ENCODE measurements at regions not wholly inside any gene's neighbourhood (a gene's known extent, or its start where the extent isn't known, plus 50 kb on each side); places are given as distances from the start of the nearest gene placed in this dataset.

DNA sequence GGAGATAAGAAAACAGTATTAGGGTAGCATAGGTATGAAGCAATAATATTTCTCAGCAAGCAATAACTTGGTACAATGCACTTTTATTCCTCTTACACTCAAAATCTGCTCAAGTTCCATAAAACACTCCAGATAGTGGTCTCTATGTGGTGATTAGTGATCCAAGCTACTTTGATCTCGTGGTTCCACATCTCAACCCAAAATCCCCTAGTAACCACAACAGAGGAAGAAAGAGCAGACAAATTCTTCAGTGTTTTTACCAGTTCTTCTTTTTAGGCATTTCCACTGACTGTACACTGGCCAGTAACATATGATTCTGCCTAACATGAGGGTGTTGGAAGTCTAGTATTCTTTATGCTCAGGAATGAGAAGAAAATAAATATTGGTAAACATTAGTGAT lies 309.0 kb upstream of the PTCHD4 start:
- intact Hi-C loops (cut with DNase I) = no loop called here
- no peak for ATAC-seq
- WGBS, 4 donors = 50 to 74% (median 67%) methylated on average over 1 of the region's 1 CpG
- no peak overlapping the region for H3K27ac ChIP-seq
- no peak for DNase-seq
- no peaks in the 10 kb centered on the region for H3K36me3 ChIP-seq
- H3K27me3 ChIP-seq = no peaks in the 10 kb centered on the region
- no peak overlapping the region for H3K4me3 ChIP-seq
- H3K9me3 ChIP-seq = no peaks in the 10 kb centered on the region
- H3K4me1 ChIP-seq = no peaks in the 10 kb centered on the region
- TF ChIP-seq, protein P1, sequence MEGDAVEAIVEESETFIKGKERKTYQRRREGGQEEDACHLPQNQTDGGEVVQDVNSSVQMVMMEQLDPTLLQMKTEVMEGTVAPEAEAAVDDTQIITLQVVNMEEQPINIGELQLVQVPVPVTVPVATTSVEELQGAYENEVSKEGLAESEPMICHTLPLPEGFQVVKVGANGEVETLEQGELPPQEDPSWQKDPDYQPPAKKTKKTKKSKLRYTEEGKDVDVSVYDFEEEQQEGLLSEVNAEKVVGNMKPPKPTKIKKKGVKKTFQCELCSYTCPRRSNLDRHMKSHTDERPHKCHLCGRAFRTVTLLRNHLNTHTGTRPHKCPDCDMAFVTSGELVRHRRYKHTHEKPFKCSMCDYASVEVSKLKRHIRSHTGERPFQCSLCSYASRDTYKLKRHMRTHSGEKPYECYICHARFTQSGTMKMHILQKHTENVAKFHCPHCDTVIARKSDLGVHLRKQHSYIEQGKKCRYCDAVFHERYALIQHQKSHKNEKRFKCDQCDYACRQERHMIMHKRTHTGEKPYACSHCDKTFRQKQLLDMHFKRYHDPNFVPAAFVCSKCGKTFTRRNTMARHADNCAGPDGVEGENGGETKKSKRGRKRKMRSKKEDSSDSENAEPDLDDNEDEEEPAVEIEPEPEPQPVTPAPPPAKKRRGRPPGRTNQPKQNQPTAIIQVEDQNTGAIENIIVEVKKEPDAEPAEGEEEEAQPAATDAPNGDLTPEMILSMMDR (IDR thresholded peaks at IDR 0.05) = no peak
- no peak for TF ChIP-seq POLR2A (IDR thresholded peaks at IDR 0.05)

DNA sequence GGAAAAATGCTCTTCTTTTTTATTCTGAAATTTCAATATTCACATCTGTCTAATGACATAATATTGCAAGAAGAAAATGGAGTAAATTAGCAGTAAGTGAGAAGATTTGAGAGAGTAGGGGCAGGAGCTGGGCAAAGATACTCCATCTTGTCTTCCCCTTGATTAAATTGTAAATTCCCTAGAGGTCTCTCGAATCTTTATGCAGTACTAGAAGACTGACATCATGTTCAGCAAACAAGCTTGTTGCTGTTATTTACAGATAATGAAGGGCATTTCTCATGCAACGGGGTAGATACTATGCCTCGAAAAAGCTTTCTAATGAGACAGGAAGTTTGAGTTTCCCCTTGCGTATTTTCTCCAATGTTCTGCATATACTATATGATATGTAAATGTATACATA lies 306.9 kb upstream of the PTCHD4 start:
- Histone ChIP-seq H3K4me3 (no peak overlapping the region), H3K27ac (no peak overlapping the region), H3K4me1 (no peaks in the 10 kb centered on the region), H3K36me3 (no peaks in the 10 kb centered on the region), H3K9me3 (no peaks in the 10 kb centered on the region), H3K27me3 (no peaks in the 10 kb centered on the region)
- intact Hi-C loops (cut with DNase I) = no loop called here
- TF ChIP-seq POLR2A (IDR thresholded peaks at IDR 0.05) = no peak
- TF ChIP-seq, protein P1 (IDR thresholded peaks at IDR 0.05) = no peak
- ATAC-seq (no peak), DNase-seq (no peak)
- 47 to 74% (median 62%) methylated on average over 4 of the region's 4 CpGs for WGBS, 4 donors

DNA sequence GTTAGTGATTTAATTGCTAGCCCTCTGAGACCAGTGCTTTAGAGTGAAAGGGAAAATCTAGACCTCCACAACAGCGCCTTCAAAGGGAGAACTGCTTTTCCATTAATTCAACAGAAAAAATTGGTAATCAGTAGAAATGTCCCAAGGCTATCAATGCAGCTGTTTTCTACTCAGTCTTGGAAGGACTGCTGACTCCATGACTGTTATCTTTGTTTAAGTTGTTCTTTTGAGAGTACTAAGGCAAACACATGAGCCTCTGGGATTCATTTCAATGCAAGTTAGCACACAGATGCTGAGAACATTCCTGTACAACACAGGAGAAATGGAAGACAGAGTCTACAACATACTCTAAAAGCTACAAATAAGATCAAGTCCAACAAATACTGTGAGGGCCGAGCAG lies 301.7 kb upstream of the PTCHD4 start:
- Histone ChIP-seq H3K4me1 (no peaks in the 10 kb centered on the region), H3K27me3 (no peaks in the 10 kb centered on the region), H3K36me3 (no peaks in the 10 kb centered on the region), H3K9me3 (no peaks in the 10 kb centered on the region), H3K4me3 (no peak overlapping the region), H3K27ac (no peak overlapping the region)
- DNase-seq (no peak), ATAC-seq (no peak)
- no peak for TF ChIP-seq POLR2A (IDR thresholded peaks at IDR 0.05)
- TF ChIP-seq, protein P1 (IDR thresholded peaks at IDR 0.05) = no peak
- intact Hi-C loops (cut with DNase I) = no loop called here
- WGBS, 4 donors = 73 to 87% (median 84%) methylated on average over 2 of the region's 2 CpGs

DNA sequence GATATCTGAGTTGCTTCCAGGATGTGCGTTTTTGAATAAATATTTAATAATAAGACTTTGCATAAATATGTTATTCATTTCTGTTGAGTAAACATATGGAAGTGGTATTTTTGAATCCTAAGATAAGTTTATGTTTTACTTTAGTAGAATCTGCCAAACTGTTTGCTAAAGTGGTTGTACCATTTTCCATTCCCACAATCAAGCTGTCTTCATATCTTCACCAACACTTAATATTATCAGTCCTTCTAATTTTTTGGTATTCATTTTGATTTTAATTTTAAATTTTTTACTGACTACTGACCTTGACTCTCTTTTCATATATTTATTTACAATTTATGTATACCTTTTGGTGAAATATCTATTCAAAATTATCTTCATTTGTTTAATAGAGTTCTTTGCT lies 293.9 kb upstream of the PTCHD4 start:
- no peak for ATAC-seq
- peaks cover 0 to 18% (median 2%) of the 10 kb centered on the region in 12 donors for H3K9me3 ChIP-seq
- DNase-seq = no peak
- intact Hi-C loops (cut with DNase I) = no loop called here
- TF ChIP-seq POLR2A (IDR thresholded peaks at IDR 0.05) = no peak
- TF ChIP-seq, protein P1 (IDR thresholded peaks at IDR 0.05) = no peak
- H3K4me1 ChIP-seq = no peaks in the 10 kb centered on the region
- no peak overlapping the region for H3K4me3 ChIP-seq
- H3K27ac ChIP-seq = no peak overlapping the region
- no peaks in the 10 kb centered on the region for H3K27me3 ChIP-seq
- WGBS, 4 donors = 58 to 70% (median 67%) methylated on average over 1 of the region's 1 CpG
- no peaks in the 10 kb centered on the region for H3K36me3 ChIP-seq
